ENCODE measurements at regions not wholly inside any gene's neighbourhood (a gene's known extent, or its start where the extent isn't known, plus 50 kb on each side); places are given as distances from the start of the nearest gene placed in this dataset.
"Not testable (repeated sequence)": the region's sequence is repeated elsewhere in the genome, so short reads cannot be mapped to it uniquely, and the experiment has no call there.

- no peak overlapping the region for H3K4me3 ChIP-seq
- H3K4me1 ChIP-seq = peaks cover 0 to 7% (median 0%) of the 10 kb centered on the region in 4 donors
- no peak for DNase-seq
- no peaks in the 10 kb centered on the region for H3K27me3 ChIP-seq
- WGBS, 2 donors (ENCODE audit: low coverage in 1 of 2) = 67 to 75% methylated on average over 3 to 4 of the region's 4 CpGs
- no peak overlapping the region for H3K27ac ChIP-seq
- intact Hi-C loops (cut with DNase I; ENCODE audit: low total_unique reads) = no loop called here
- in situ Hi-C loops (cut with MboI; ENCODE audit: low pct_ligation_motif_present in 1 of 4, low pct_unique_long_range_greater_than_20kb in 1 of 4, low sequenced_read_pairs in 3 of 4) = no loop called here
- TF ChIP-seq CTCF (IDR thresholded peaks at IDR 0.05) (no peak), EP300 (IDR thresholded peaks at IDR 0.05; ENCODE audit: low read depth) (no peak), POLR2AphosphoS5 (IDR thresholded peaks at IDR 0.05) (no peak), POLR2A (IDR thresholded peaks at IDR 0.05) (no peak)
- no peaks in the 10 kb centered on the region for H3K36me3 ChIP-seq
- H3K9me3 ChIP-seq = no peaks in the 10 kb centered on the region
Measured at GRCh38 chr1:224554620-224555259, 61.4 kb upstream of the CNIH3 start.

GRCh38 chr1:224558904-224559303 lies 57.2 kb upstream of the CNIH3 start:
- in situ Hi-C loops (cut with MboI; ENCODE audit: low pct_ligation_motif_present in 1 of 4, low pct_unique_long_range_greater_than_20kb in 1 of 4, low sequenced_read_pairs in 3 of 4) = no loop called here
- no peak overlapping the region for H3K27ac ChIP-seq

GRCh38 chr1:224559981-224560728 lies 56.0 kb upstream of the CNIH3 start:
- no peaks in the 10 kb centered on the region for H3K4me1 ChIP-seq
- DNase-seq = no peak
- no peaks in the 10 kb centered on the region for H3K27me3 ChIP-seq
- TF ChIP-seq EP300 (IDR thresholded peaks at IDR 0.05; ENCODE audit: low read depth) (no peak), POLR2A (IDR thresholded peaks at IDR 0.05) (no peak), CTCF (IDR thresholded peaks at IDR 0.05) (no peak), POLR2AphosphoS5 (IDR thresholded peaks at IDR 0.05) (no peak)
- H3K36me3 ChIP-seq = no peaks in the 10 kb centered on the region
- H3K9me3 ChIP-seq = no peaks in the 10 kb centered on the region
- H3K27ac ChIP-seq = no peak overlapping the region
- whole genome bisulfite sequencing, 2 donors (ENCODE audit: low coverage in 1 of 2) = 87 to 88% methylated on average over 4 to 5 of the region's 5 CpGs
- H3K4me3 ChIP-seq = no peak overlapping the region
- in situ Hi-C loops (cut with MboI; ENCODE audit: low pct_ligation_motif_present in 1 of 4, low pct_unique_long_range_greater_than_20kb in 1 of 4, low sequenced_read_pairs in 3 of 4) = no loop called here
- intact Hi-C loops (cut with DNase I; ENCODE audit: low total_unique reads) = no loop called here

More at GRCh38 chr1:224558904-224559303, 57.2 kb upstream of the CNIH3 start:
- Histone ChIP-seq H3K9me3 (no peaks in the 10 kb centered on the region), H3K36me3 (no peaks in the 10 kb centered on the region), H3K4me1 (peaks cover 0 to under 1% (median 0%) of the 10 kb centered on the region in 4 donors), H3K4me3 (no peak overlapping the region), H3K27me3 (no peaks in the 10 kb centered on the region)
- WGBS, 2 donors (ENCODE audit: low coverage in 1 of 2) = 69 to 70% methylated on average over 3 of the region's 3 CpGs
- DNase-seq = no peak
- no peak for TF ChIP-seq POLR2AphosphoS5 (IDR thresholded peaks at IDR 0.05)
- no peak for TF ChIP-seq POLR2A (IDR thresholded peaks at IDR 0.05)
- TF ChIP-seq CTCF (IDR thresholded peaks at IDR 0.05) = no peak
- TF ChIP-seq EP300 (IDR thresholded peaks at IDR 0.05; ENCODE audit: low read depth) = no peak
- intact Hi-C loops (cut with DNase I; ENCODE audit: low total_unique reads) = no loop called here

- H3K4me3 ChIP-seq; H3K9me3 ChIP-seq; H3K4me1 ChIP-seq; H3K27me3 ChIP-seq; H3K27ac ChIP-seq; H3K36me3 ChIP-seq; intact Hi-C loops (cut with DNase I; ENCODE audit: low total_unique reads); in situ Hi-C loops (cut with MboI; ENCODE audit: low pct_ligation_motif_present in 1 of 4, low pct_unique_long_range_greater_than_20kb in 1 of 4, low sequenced_read_pairs in 3 of 4); DNase-seq: not testable (repeated sequence)
Measured at GRCh38 chr1:224562881-224563280, 53.2 kb upstream of the CNIH3 start.

All from transverse colon (tissue), 4 donors.